SK-N-SH (cell line): ENCODE measurements at regions not wholly inside any gene's neighbourhood (a gene's known extent, or its start where the extent isn't known, plus 50 kb on each side); places are given as distances from the start of the nearest gene placed in this dataset.
A peak's percentile ranks its signal among the peaks of the same experiment; 100 is the strongest.

Experiments
- CTCF ChIA-PET: fragments of 300-600, 350-600 bp; formaldehyde crosslinking; extraction: SDS; loops from one replicate; lab custom pipeline; 2021; lab: Yijun Ruan, JAX
- POLR2A ChIA-PET: fragments of 350-600 bp; sonication (Branson Sonifier 250); formaldehyde crosslinking; extraction: SDS; loops from one replicate; lab custom pipeline; 2020; ENCODE audit warnings: antibody characterized with exemption, inconsistent platforms; lab: Yijun Ruan, JAX
- DNase-seq: peaks from one replicate; pipeline ENCODE4 v3.0.0; 2012
- H2AFZ ChIP-seq: fragments of 200-600 bp; sonication (generic); 2 replicates; pipeline ENCODE4 v1.8.1; 2016; ENCODE audit warnings: antibody characterized with exemption, mild to moderate bottlenecking, low read depth
- H3F3A ChIP-seq: fragments of 200-600 bp; sonication (generic); replicated peaks from 2 replicates; pipeline ENCODE3; 2016; ENCODE audit warnings: antibody characterized with exemption, mild to moderate bottlenecking; ENCODE audit not compliant: insufficient read depth
- H3K27ac ChIP-seq, 2 experiments: fragments of 200-500 bp in 1 of 2; fragments of 200-600 bp in 1 of 2; sonication (Bioruptor generic) in 1 of 2; sonication (generic), shearing (Covaris generic) in 1 of 2; 2 replicates each; pipeline versions ENCODE4 v1.5.1 to v1.6.1; 2014 to 2016; ENCODE audit warnings: low read depth in 2 of 2, inconsistent platforms in 1 of 2, low read length in 1 of 2, mild to moderate bottlenecking in 1 of 2, mixed read lengths in 1 of 2
- H3K27me3 ChIP-seq: fragments of 200-600 bp; sonication (generic), shearing (Covaris generic); 2 replicates; pipeline ENCODE4 v1.6.1; 2016; ENCODE audit warnings: mixed run types; ENCODE audit not compliant: insufficient read depth
- H3K36me3 ChIP-seq, 2 experiments: fragments of 200-500 bp in 1 of 2; fragments of 200-600 bp in 1 of 2; sonication (Bioruptor generic) in 1 of 2; sonication (generic) in 1 of 2; replicated peaks in 1 of 2; 2 replicates each; pipeline versions ENCODE3 to v1.5.1; 2014 to 2016; ENCODE audit warnings: low read length in 1 of 2, mild to moderate bottlenecking in 1 of 2; ENCODE audit not compliant: insufficient read depth in 2 of 2, control insufficient read depth in 1 of 2
- H3K4me1 ChIP-seq, 2 experiments: fragments of 200-500 bp in 1 of 2; fragments of 200-600 bp in 1 of 2; sonication (Bioruptor generic) in 1 of 2; sonication (generic), shearing (Covaris generic) in 1 of 2; 2 replicates each; pipeline versions ENCODE4 v1.5.1 to v1.6.1; 2014 to 2016; ENCODE audit warnings: low read depth in 1 of 2, low read length in 1 of 2, mixed run types in 1 of 2; ENCODE audit not compliant: insufficient read depth in 2 of 2, control insufficient read depth in 1 of 2
- H3K4me2 ChIP-seq: fragments of 200-600 bp; sonication (generic), shearing (Covaris generic); 2 replicates; pipeline ENCODE4 v1.6.1; 2017; ENCODE audit warnings: mixed run types
- H3K4me3 ChIP-seq, 2 experiments: fragments of 200-500 bp in 1 of 2; fragments of 200-600 bp in 1 of 2; sonication (Bioruptor generic) in 1 of 2; sonication (generic), shearing (Covaris generic) in 1 of 2; 2 replicates each; pipeline versions ENCODE4 v1.5.1 to v1.8.1; 2014 to 2016; ENCODE audit warnings: low read depth in 2 of 2, inconsistent platforms in 1 of 2, low read length in 1 of 2, mild to moderate bottlenecking in 1 of 2, mixed read lengths in 1 of 2, moderate library complexity in 1 of 2
- H3K79me2 ChIP-seq: fragments of 200-600 bp; sonication (generic); 2 replicates; pipeline ENCODE4 v1.8.1; 2017; ENCODE audit warnings: mild to moderate bottlenecking; ENCODE audit not compliant: insufficient read depth
- H3K9ac ChIP-seq: fragments of 200-600 bp; sonication (generic); 2 replicates; pipeline ENCODE4 v1.6.1; 2017; ENCODE audit warnings: mixed run types
- H3K9me2 ChIP-seq: fragments of 200-600 bp; sonication (generic); 2 replicates; pipeline ENCODE4 v1.6.1; 2017; ENCODE audit warnings: mixed run types
- H3K9me3 ChIP-seq: fragments of 200-600 bp; sonication (generic); 2 replicates; pipeline ENCODE4 v1.6.1; 2017; ENCODE audit warnings: mixed run types, mild to moderate bottlenecking, moderate library complexity
- H4K20me1 ChIP-seq: fragments of 200-600 bp; sonication (generic); 2 replicates; pipeline ENCODE4 v1.6.1; 2017; ENCODE audit warnings: mild to moderate bottlenecking, mixed run types; ENCODE audit not compliant: insufficient read depth
- CHD2 ChIP-seq: fragments of 150-350 bp; IDR thresholded peaks from 2 replicates; pipeline ENCODE4 v1.6.1; 2018; ENCODE audit warnings: low read length; ENCODE audit not compliant: partially characterized antibody
- ELF1 ChIP-seq: IDR thresholded peaks from 2 replicates; pipeline ENCODE4 v1.4.0; 2012
- FOSL2 ChIP-seq: IDR thresholded peaks from 2 replicates; pipeline ENCODE4 v1.4.0; 2012; ENCODE audit warnings: low read depth, mild to moderate bottlenecking, moderate library complexity, borderline replicate concordance
- FOXM1 ChIP-seq: IDR thresholded peaks from 2 replicates; pipeline ENCODE4 v1.4.0; 2012; ENCODE audit warnings: low read depth, mild to moderate bottlenecking
- GATA2 ChIP-seq: sonication (generic); formaldehyde crosslinking; IDR thresholded peaks from 2 replicates; pipeline ENCODE4 v1.5.0; 2020; ENCODE audit warnings: mild to moderate bottlenecking, missing genetic modification reagents
- JUND ChIP-seq: IDR thresholded peaks from 2 replicates; pipeline ENCODE4 v1.4.0; 2012
- NFIC ChIP-seq: IDR thresholded peaks from 2 replicates; pipeline ENCODE4 v1.4.0; 2012; ENCODE audit warnings: borderline replicate concordance
- POLR2AphosphoS5 ChIP-seq: IDR thresholded peaks from 2 replicates; pipeline ENCODE4 v1.6.1; 2012; ENCODE audit warnings: low read depth, low read length
- RFX5 ChIP-seq: IDR thresholded peaks from 2 replicates; pipeline ENCODE4 v1.6.1; 2012; ENCODE audit warnings: mild to moderate bottlenecking, improper control_type of control experiment, low read length
- TAF1 ChIP-seq: IDR thresholded peaks from 2 replicates; pipeline ENCODE4 v1.6.1; 2012; ENCODE audit warnings: low read depth, mild to moderate bottlenecking, low read length, moderate library complexity, borderline replicate concordance
- TCF12 ChIP-seq: IDR thresholded peaks from 2 replicates; pipeline ENCODE4 v1.4.0; 2012
- TEAD4 ChIP-seq: IDR thresholded peaks from 2 replicates; pipeline ENCODE4 v1.4.0; 2012; ENCODE audit warnings: mild to moderate bottlenecking, borderline replicate concordance; ENCODE audit not compliant: insufficient read depth
- YY1 ChIP-seq: IDR thresholded peaks from 2 replicates; pipeline ENCODE4 v1.4.0; 2012; ENCODE audit warnings: low read depth, mild to moderate bottlenecking
- WGBS: methylation state at CpG from one replicate; pipeline ENCODE4 v1.1.6; 2017; ENCODE audit warnings: low lambda C conversion rate; 5-methylcytosine and 5-hydroxymethylcytosine counted together
- TF ChIP-seq, protein P1 (sequence below): IDR thresholded peaks from 2 replicates; pipeline ENCODE4 v1.4.0; 2012; ENCODE audit warnings: low read depth, borderline replicate concordance
- TF ChIP-seq, protein P2 (sequence below): fragments of 200-600 bp; sonication (generic); IDR thresholded peaks from 2 replicates; pipeline ENCODE4 v1.6.1; 2017; ENCODE audit warnings: antibody characterized with exemption, mild to moderate bottlenecking, moderate library complexity
- TF ChIP-seq, protein P3 (sequence below): fragments of 150-350 bp; IDR thresholded peaks from 2 replicates; pipeline ENCODE4 v1.6.1; 2017; ENCODE audit warnings: antibody characterized with exemption, low read length, low read depth, borderline replicate concordance
- TF ChIP-seq, protein P4 (sequence below): IDR thresholded peaks from 2 replicates; pipeline ENCODE4 v1.4.0; 2012; ENCODE audit warnings: low read depth
- TF ChIP-seq, protein P5 (sequence below): fragments of 150-350 bp; IDR thresholded peaks from 2 replicates; pipeline ENCODE4 v1.6.1; 2016; ENCODE audit warnings: mild to moderate bottlenecking, low read depth, low read length

DNA sequence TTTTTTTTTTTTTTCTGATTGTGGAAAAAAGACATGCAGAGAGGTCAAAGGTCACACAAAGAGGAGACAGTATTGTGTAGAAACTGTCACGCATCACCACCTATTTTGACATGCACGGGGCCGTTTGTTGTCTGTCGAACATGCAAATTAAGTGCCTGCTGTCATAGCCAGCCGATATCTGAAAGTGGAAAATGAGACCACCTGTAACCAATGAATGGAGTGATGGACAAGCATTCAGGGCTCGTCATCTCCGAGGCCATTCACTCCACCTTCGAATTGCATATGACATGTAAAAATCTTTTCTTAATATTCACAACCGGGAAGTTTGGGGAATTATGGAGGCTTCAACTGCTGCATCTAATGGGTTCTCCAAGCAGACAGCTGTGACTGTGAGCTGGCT lies 512.2 kb upstream of the ADAMTS16 start:
- Histone ChIP-seq H3K4me2 (0 out of 2 replicates have a peak overlapping the region, but pooled peaks have one; percentile 25), H4K20me1 (no peaks in the 10 kb centered on the region), H3K4me3 (no peak overlapping the region), H2AFZ (no peak overlapping the region), H3K4me1 (no peaks in the 10 kb centered on the region), H3K27ac (no peak overlapping the region), H3K36me3 (no peaks in the 10 kb centered on the region), H3K9me2 (peaks cover 3% of the 10 kb centered on the region; the same call in 1 of the 2 replicates), H3K9ac (no peak overlapping the region), H3K27me3 (peaks cover 26% of the 10 kb centered on the region; the same call in 1 of the 2 replicates), H3K9me3 (no peaks in the 10 kb centered on the region), H3F3A (no peaks in the 10 kb centered on the region), H3K79me2 (no peaks in the 10 kb centered on the region)
- DNase-seq = no peak
- TF ChIP-seq TCF12 = no peak
- no peak for TF ChIP-seq CHD2
- TF ChIP-seq RFX5 = no peak
- no peak for TF ChIP-seq ELF1
- TF ChIP-seq FOSL2 = no peak
- no peak for TF ChIP-seq TEAD4
- ChIA-PET POLR2A (no interaction called here), CTCF (no interaction called here)
- WGBS = 5% methylated on average over 9 of the region's 9 CpGs

DNA sequence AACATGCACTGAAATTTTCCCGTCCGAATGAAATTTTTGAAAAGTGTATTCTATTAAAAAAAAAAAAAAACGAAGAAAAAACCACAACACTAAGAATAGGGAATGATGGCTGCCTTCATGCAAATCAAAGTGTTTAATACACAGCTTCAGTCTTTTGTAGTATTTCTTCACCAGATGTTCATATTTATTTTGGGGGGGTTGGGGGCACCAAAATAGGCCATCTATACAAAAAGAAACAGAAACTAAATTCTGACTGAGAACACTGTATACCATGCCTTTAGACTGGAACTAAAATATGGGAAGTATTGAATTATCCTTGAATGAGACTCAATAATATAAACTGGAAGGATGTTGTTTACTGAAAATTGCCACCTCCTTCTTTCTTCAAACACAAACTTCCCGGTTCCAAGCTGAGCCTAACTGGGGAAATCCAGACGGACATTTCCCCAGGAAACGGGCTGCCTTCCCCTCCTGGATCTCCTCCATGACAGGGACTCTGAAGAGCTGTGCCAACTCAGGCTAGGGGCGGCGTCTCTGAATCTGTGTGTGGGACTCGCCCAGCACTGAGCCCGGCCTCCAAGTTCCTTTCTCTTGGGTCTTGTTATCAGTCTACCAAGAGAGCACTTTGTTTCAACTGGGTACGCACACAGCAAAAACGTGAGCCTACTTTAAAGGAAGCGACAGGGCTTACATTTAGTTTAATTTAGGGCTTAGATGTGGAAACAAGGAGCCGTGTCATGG lies 511.3 kb upstream of the ADAMTS16 start:
- 0 out of 4 replicates have a peak overlapping the region, but pooled peaks of 1 of the 2 experiments have one; percentile 21 for H3K4me3 ChIP-seq
- 5% methylated on average over 14 of the region's 14 CpGs for WGBS
- DNase-seq = no peak
- no peaks in the 10 kb centered on the region for H3K9me3 ChIP-seq
- H3K36me3 ChIP-seq = no peaks in the 10 kb centered on the region
- no peaks in the 10 kb centered on the region for H3F3A ChIP-seq
- no peaks in the 10 kb centered on the region for H4K20me1 ChIP-seq
- H2AFZ ChIP-seq = peak overlapping the region; percentile 7; the same call in 1 of the 2 replicates
- POLR2A ChIA-PET = no interaction called here
- H3K9ac ChIP-seq = no peak overlapping the region
- TF ChIP-seq, protein P1, sequence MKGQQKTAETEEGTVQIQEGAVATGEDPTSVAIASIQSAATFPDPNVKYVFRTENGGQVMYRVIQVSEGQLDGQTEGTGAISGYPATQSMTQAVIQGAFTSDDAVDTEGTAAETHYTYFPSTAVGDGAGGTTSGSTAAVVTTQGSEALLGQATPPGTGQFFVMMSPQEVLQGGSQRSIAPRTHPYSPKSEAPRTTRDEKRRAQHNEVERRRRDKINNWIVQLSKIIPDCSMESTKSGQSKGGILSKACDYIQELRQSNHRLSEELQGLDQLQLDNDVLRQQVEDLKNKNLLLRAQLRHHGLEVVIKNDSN = no peak
- TF ChIP-seq, protein P2, sequence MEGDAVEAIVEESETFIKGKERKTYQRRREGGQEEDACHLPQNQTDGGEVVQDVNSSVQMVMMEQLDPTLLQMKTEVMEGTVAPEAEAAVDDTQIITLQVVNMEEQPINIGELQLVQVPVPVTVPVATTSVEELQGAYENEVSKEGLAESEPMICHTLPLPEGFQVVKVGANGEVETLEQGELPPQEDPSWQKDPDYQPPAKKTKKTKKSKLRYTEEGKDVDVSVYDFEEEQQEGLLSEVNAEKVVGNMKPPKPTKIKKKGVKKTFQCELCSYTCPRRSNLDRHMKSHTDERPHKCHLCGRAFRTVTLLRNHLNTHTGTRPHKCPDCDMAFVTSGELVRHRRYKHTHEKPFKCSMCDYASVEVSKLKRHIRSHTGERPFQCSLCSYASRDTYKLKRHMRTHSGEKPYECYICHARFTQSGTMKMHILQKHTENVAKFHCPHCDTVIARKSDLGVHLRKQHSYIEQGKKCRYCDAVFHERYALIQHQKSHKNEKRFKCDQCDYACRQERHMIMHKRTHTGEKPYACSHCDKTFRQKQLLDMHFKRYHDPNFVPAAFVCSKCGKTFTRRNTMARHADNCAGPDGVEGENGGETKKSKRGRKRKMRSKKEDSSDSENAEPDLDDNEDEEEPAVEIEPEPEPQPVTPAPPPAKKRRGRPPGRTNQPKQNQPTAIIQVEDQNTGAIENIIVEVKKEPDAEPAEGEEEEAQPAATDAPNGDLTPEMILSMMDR = no peak
- TF ChIP-seq GATA2 (CRISPR knock-in tag) (no peak), TAF1 (no peak), YY1 (no peak), JUND (no peak), POLR2AphosphoS5 (no peak), NFIC (no peak), TCF12 (no peak), FOXM1 (no peak)
- TF ChIP-seq, protein P3, sequence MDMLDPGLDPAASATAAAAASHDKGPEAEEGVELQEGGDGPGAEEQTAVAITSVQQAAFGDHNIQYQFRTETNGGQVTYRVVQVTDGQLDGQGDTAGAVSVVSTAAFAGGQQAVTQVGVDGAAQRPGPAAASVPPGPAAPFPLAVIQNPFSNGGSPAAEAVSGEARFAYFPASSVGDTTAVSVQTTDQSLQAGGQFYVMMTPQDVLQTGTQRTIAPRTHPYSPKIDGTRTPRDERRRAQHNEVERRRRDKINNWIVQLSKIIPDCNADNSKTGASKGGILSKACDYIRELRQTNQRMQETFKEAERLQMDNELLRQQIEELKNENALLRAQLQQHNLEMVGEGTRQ = no peak
- TF ChIP-seq, protein P4, sequence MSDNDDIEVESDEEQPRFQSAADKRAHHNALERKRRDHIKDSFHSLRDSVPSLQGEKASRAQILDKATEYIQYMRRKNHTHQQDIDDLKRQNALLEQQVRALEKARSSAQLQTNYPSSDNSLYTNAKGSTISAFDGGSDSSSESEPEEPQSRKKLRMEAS = no peak
- TF ChIP-seq, protein P5, sequence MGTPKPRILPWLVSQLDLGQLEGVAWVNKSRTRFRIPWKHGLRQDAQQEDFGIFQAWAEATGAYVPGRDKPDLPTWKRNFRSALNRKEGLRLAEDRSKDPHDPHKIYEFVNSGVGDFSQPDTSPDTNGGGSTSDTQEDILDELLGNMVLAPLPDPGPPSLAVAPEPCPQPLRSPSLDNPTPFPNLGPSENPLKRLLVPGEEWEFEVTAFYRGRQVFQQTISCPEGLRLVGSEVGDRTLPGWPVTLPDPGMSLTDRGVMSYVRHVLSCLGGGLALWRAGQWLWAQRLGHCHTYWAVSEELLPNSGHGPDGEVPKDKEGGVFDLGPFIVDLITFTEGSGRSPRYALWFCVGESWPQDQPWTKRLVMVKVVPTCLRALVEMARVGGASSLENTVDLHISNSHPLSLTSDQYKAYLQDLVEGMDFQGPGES = no peak
- TF ChIP-seq, all 33 proteins: peak for 0
- Histone ChIP-seq H3K4me2 (peak overlapping the region; percentile 25), H3K9me2 (peaks cover 3% of the 10 kb centered on the region; the same call in 1 of the 2 replicates), H3K79me2 (no peaks in the 10 kb centered on the region), H3K27me3 (peaks cover 26% of the 10 kb centered on the region; the same call in 1 of the 2 replicates), H3K27ac (no peak overlapping the region), H3K4me1 (no peaks in the 10 kb centered on the region)
- CTCF ChIA-PET = no interaction called here
